CD4-positive, alpha-beta T cell treated with Interleukin-15 for 4 hours (primary cell): ENCODE measurements at regions not wholly inside any gene's neighbourhood (a gene's known extent, or its start where the extent isn't known, plus 50 kb on each side); places are given as distances from the start of the nearest gene placed in this dataset.

ENCODE experiments used
- DNase-seq: peaks from one replicate; pipeline ENCODE4 v3.0.0-alpha.2; 2020; ENCODE audit warnings: low spot score

- DNase-seq, result no peak
Measured at GRCh38 chr12:85352016-85352415, 72.0 kb downstream of the ALX1 start.

- DNase-seq, result no peak
Measured at GRCh38 chr12:85356596-85357385, 76.8 kb downstream of the ALX1 start.

- no peak for DNase-seq
Measured at GRCh38 chr12:85357609-85358008, 77.6 kb downstream of the ALX1 start.

- DNase-seq, result no peak
Measured at GRCh38 chr12:85358715-85359114, 78.7 kb downstream of the ALX1 start.

GRCh38 chr12:85363382-85364190, 83.6 kb downstream of the ALX1 start:
- no peak for DNase-seq

GRCh38 chr12:85367936-85368335, 87.9 kb downstream of the ALX1 start:
- no peak for DNase-seq

- DNase-seq, result no peak
Measured at GRCh38 chr12:85369365-85370154, 89.5 kb downstream of the ALX1 start.

GRCh38 chr12:85373045-85373444, 93.0 kb downstream of the ALX1 start:
- no peak for DNase-seq

GRCh38 chr12:85374981-85375380, 95.0 kb downstream of the ALX1 start:
- no peak for DNase-seq

- no peak for DNase-seq
Measured at GRCh38 chr12:85385406-85385805, 105.4 kb downstream of the ALX1 start.

GRCh38 chr12:85390266-85390665, 110.2 kb downstream of the ALX1 start:
- DNase-seq, result no peak

- no peak for DNase-seq
Measured at GRCh38 chr12:85392508-85392907, 112.5 kb downstream of the ALX1 start.

GRCh38 chr12:85393606-85394005, 113.6 kb downstream of the ALX1 start:
- no peak for DNase-seq

GRCh38 chr12:85394065-85394464, 114.0 kb downstream of the ALX1 start:
- no peak for DNase-seq

GRCh38 chr12:85394809-85395208, 114.8 kb downstream of the ALX1 start:
- DNase-seq, result no peak

- DNase-seq, result no peak
Measured at GRCh38 chr12:85405262-85405661, 125.2 kb downstream of the ALX1 start.

- no peak for DNase-seq
Measured at GRCh38 chr12:85405781-85406522, 125.9 kb downstream of the ALX1 start.

GRCh38 chr12:85413266-85413665, 133.2 kb downstream of the ALX1 start:
- no peak for DNase-seq

GRCh38 chr12:85422762-85423161, 142.7 kb downstream of the ALX1 start:
- no peak for DNase-seq

GRCh38 chr12:85423947-85424346, 143.9 kb downstream of the ALX1 start:
- DNase-seq, result no peak

GRCh38 chr12:85424581-85425348, 144.7 kb downstream of the ALX1 start:
- no peak for DNase-seq
